ENCODE measurements at regions not wholly inside any gene's neighbourhood (a gene's known extent, or its start where the extent isn't known, plus 50 kb on each side); places are given as distances from the start of the nearest gene placed in this dataset.

- intact Hi-C loops (cut with micrococcal nuclease; ENCODE audit: unreplicated experiment) = no loop called here
- no peak overlapping the region for H3K4me3 ChIP-seq (ENCODE audit: low read depth, low read length, poor library complexity, severe bottlenecking)
- no peak for DNase-seq (ENCODE audit: low spot score)
- peaks cover 4% of the 10 kb centered on the region for H3K27me3 ChIP-seq (replicated peaks; ENCODE audit: insufficient read depth, low read depth, low read length, poor library complexity)
- no peak overlapping the region for H3K27ac ChIP-seq (ENCODE audit: low read depth, low read length, poor library complexity, severe bottlenecking)
- peaks cover 3% of the 10 kb centered on the region for H3K9me3 ChIP-seq (ENCODE audit: low read depth, low read length, poor library complexity, severe bottlenecking)
- no peaks in the 10 kb centered on the region for H3K36me3 ChIP-seq (ENCODE audit: insufficient read depth, low read length, poor library complexity, severe bottlenecking)
- no peak for TF ChIP-seq CTCF (conservative IDR thresholded peaks at IDR 0.05; ENCODE audit: low read depth, low read length)
- no peak for TF ChIP-seq EZH2 (IDR thresholded peaks at IDR 0.05; ENCODE audit: borderline replicate concordance, low read depth, low read length, poor library complexity, severe bottlenecking)
- BruUV-seq (replicated peaks) = no TSS peak
- POLR2A ChIA-PET (ENCODE audit: low non-redundant PET) = no interaction called here
- CTCF ChIA-PET = no interaction called here
- no peaks in the 10 kb centered on the region for H3K4me1 ChIP-seq (ENCODE audit: insufficient read depth, low read length, poor library complexity, severe bottlenecking)
These were observed 1064.9 kb downstream of the NXPH1 start for GRCh38 chr7:9498303-9498702.

GRCh38 chr7:9502269-9502668, 1068.9 kb downstream of the NXPH1 start:
- H3K9me3 ChIP-seq (ENCODE audit: low read depth, low read length, poor library complexity, severe bottlenecking) = no peaks in the 10 kb centered on the region
- no peak overlapping the region for H3K27ac ChIP-seq (ENCODE audit: low read depth, low read length, poor library complexity, severe bottlenecking)
- TF ChIP-seq CTCF (conservative IDR thresholded peaks at IDR 0.05; ENCODE audit: low read depth, low read length) (no peak), EZH2 (IDR thresholded peaks at IDR 0.05; ENCODE audit: borderline replicate concordance, low read depth, low read length, poor library complexity, severe bottlenecking) (no peak)
- no peak for DNase-seq (ENCODE audit: low spot score)
- no peak overlapping the region for H3K4me3 ChIP-seq (ENCODE audit: low read depth, low read length, poor library complexity, severe bottlenecking)
- no peaks in the 10 kb centered on the region for H3K4me1 ChIP-seq (ENCODE audit: insufficient read depth, low read length, poor library complexity, severe bottlenecking)
- BruUV-seq (replicated peaks) = no TSS peak
- intact Hi-C loops (cut with micrococcal nuclease; ENCODE audit: unreplicated experiment) = no loop called here
- POLR2A ChIA-PET (ENCODE audit: low non-redundant PET) = no interaction called here
- peaks cover 8% of the 10 kb centered on the region for H3K27me3 ChIP-seq (replicated peaks; ENCODE audit: insufficient read depth, low read depth, low read length, poor library complexity)
- CTCF ChIA-PET = no interaction called here
- no peaks in the 10 kb centered on the region for H3K36me3 ChIP-seq (ENCODE audit: insufficient read depth, low read length, poor library complexity, severe bottlenecking)

GRCh38 chr7:9504678-9505077, 1071.3 kb downstream of the NXPH1 start:
- Histone ChIP-seq H3K27ac (ENCODE audit: low read depth, low read length, poor library complexity, severe bottlenecking) (no peak overlapping the region), H3K4me1 (ENCODE audit: insufficient read depth, low read length, poor library complexity, severe bottlenecking) (no peaks in the 10 kb centered on the region), H3K4me3 (ENCODE audit: low read depth, low read length, poor library complexity, severe bottlenecking) (no peak overlapping the region), H3K36me3 (ENCODE audit: insufficient read depth, low read length, poor library complexity, severe bottlenecking) (no peaks in the 10 kb centered on the region), H3K27me3 (replicated peaks; ENCODE audit: insufficient read depth, low read depth, low read length, poor library complexity) (peaks cover 19% of the 10 kb centered on the region), H3K9me3 (ENCODE audit: low read depth, low read length, poor library complexity, severe bottlenecking) (no peaks in the 10 kb centered on the region)
- no peak for TF ChIP-seq CTCF (conservative IDR thresholded peaks at IDR 0.05; ENCODE audit: low read depth, low read length)
- no peak for TF ChIP-seq EZH2 (IDR thresholded peaks at IDR 0.05; ENCODE audit: borderline replicate concordance, low read depth, low read length, poor library complexity, severe bottlenecking)
- CTCF ChIA-PET = no interaction called here
- no peak for DNase-seq (ENCODE audit: low spot score)
- intact Hi-C loops (cut with micrococcal nuclease; ENCODE audit: unreplicated experiment) = no loop called here
- BruUV-seq (replicated peaks) = no TSS peak
- POLR2A ChIA-PET (ENCODE audit: low non-redundant PET) = no interaction called here
